Loucy (cell line): ENCODE measurements at regions not wholly inside any gene's neighbourhood (a gene's known extent, or its start where the extent isn't known, plus 50 kb on each side); places are given as distances from the start of the nearest gene placed in this dataset.

Source experiments
- EZH2phosphoT487 ChIP-seq: fragments of 200-600 bp; IDR thresholded peaks from 2 replicates; pipeline ENCODE4 v1.6.1; 2018; ENCODE audit warnings: antibody characterized with exemption, mild to moderate bottlenecking, moderate library complexity, borderline replicate concordance
- TF ChIP-seq, protein P1 (sequence below): fragments of 200-600 bp; sonication (generic); conservative IDR thresholded peaks from 2 replicates; pipeline ENCODE4 v1.5.1; 2014; ENCODE audit warnings: mild to moderate bottlenecking, antibody characterized with exemption, low read length

DNA sequence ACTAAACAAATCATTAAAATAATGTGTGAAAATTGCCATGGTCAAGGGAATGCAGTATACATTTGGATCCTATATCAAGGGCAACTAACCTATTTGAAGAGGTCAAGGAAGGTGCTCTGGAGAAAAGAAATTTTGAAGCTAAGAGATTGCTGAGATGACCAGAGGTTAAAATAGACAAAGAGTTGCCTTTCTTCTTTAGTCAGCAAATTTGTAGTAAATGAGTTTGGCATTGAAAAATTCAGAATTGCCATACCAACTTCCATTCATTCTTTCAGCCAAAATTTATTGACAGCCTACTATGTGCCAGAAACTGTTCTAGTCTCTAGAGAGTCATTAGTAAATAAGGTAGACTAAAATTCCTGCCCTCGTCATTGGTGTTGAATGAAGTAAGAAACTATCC is 396.2 kb downstream of the BCL11A start:
- TF ChIP-seq, protein P1, sequence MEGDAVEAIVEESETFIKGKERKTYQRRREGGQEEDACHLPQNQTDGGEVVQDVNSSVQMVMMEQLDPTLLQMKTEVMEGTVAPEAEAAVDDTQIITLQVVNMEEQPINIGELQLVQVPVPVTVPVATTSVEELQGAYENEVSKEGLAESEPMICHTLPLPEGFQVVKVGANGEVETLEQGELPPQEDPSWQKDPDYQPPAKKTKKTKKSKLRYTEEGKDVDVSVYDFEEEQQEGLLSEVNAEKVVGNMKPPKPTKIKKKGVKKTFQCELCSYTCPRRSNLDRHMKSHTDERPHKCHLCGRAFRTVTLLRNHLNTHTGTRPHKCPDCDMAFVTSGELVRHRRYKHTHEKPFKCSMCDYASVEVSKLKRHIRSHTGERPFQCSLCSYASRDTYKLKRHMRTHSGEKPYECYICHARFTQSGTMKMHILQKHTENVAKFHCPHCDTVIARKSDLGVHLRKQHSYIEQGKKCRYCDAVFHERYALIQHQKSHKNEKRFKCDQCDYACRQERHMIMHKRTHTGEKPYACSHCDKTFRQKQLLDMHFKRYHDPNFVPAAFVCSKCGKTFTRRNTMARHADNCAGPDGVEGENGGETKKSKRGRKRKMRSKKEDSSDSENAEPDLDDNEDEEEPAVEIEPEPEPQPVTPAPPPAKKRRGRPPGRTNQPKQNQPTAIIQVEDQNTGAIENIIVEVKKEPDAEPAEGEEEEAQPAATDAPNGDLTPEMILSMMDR, result no peak
- TF ChIP-seq EZH2phosphoT487, result no peak
